Fibroblast of peridontal ligament (primary cell): ENCODE measurements at regions not wholly inside any gene's neighbourhood (a gene's known extent, or its start where the extent isn't known, plus 50 kb on each side); places are given as distances from the start of the nearest gene placed in this dataset.

Source experiments
- DNase-seq: peaks from one replicate; pipeline ENCODE4 v3.0.0-alpha.2; 2010; ENCODE audit errors: extremely low read depth

DNA sequence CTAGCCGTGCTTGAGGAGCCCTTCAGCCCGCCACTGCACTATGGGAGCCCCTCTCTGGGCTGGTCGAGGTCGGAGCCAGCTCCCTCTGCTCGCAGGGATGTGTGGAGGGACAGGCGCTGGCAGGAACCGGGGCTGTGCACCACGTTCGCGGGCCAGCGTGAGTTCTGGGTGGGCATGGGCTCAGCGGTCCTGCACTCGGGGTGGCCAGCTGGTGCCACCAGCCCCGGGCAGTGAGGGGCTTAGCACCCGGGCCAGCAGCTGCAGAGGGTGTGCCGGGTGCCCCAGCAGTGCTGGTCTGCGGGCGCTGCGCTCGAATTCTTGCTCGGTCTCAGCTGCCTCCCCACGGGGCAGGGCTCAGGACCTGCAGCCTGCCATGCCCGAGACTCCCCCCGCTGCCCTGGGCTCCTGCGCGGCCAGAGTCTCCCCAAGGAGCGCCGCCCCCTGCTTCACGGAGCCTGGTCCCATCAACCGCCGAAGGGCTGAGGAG, 90.8 kb upstream of the NRG3 start:
- no peak for DNase-seq

DNA sequence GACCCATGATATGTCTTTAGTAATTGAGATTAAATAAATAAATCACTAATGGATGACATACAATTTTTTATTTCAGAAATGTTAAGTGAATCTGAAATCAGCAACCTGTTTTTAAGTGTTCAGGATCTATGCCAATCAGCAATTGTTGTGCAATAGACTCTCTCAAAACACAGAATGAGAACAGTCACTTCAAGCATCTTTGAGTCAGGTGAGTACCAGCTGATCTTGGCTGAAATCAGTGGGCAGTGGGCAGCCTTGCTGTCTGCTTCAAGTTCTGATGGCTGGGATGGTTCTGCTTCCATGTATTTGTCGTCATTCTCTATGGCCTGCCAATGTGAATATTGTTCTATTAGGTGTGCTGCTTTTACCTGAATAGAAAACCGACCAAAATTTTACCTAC, 82.3 kb upstream of the NRG3 start:
- DNase-seq, result no peak

DNA sequence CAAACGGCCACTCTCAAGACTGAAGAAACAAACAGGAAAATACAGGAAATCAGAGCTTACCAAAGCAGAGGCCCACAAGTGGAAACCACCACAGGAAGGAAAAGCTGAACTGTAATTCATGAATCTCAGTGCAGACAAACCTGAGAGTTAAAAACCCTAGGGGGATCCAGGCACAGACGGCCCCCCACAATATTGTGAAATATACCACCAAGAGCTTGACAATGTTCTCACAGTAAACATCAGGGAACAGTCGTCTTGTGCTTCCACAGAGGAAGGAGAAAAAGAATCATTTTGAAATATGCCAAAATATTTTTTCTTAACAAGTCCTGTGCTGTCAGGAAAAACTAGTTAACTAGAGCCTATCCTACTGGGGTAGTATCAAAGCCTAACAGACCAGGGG, 68.2 kb upstream of the NRG3 start:
- no peak for DNase-seq

- DNase-seq, result no peak
Observed at GRCh38 chr10:81814842-81815241, 60.2 kb upstream of the NRG3 start.

- DNase-seq, result no peak
Observed at GRCh38 chr10:81817596-81818170, 57.3 kb upstream of the NRG3 start.

- DNase-seq, result no peak
Observed at GRCh38 chr10:81820418-81820817, 54.6 kb upstream of the NRG3 start.
